ENCODE measurements at regions not wholly inside any gene's neighbourhood (a gene's known extent, or its start where the extent isn't known, plus 50 kb on each side); places are given as distances from the start of the nearest gene placed in this dataset.

- H3K4me3 ChIP-seq (ENCODE audit: low read depth, low read length) = no peak overlapping the region
- no peak for DNase-seq (ENCODE audit: low read depth)
- no peak for TF ChIP-seq CTCF (conservative IDR thresholded peaks at IDR 0.05; ENCODE audit: low read depth, low read length)
These were observed 100.5 kb downstream of the PSAT1 start for GRCh38 chr9:78397454-78397853.

- DNase-seq (ENCODE audit: low read depth) = no peak
- H3K4me3 ChIP-seq (ENCODE audit: low read depth, low read length) = no peak overlapping the region
- TF ChIP-seq CTCF (conservative IDR thresholded peaks at IDR 0.05; ENCODE audit: low read depth, low read length) = no peak
These were observed 102.2 kb downstream of the PSAT1 start for GRCh38 chr9:78399153-78399552.

- TF ChIP-seq CTCF (conservative IDR thresholded peaks at IDR 0.05; ENCODE audit: low read depth, low read length) = no peak
- no peak for DNase-seq (ENCODE audit: low read depth)
- no peak overlapping the region for H3K4me3 ChIP-seq (ENCODE audit: low read depth, low read length)
These were observed 103.6 kb downstream of the PSAT1 start for GRCh38 chr9:78400496-78400895.

- no peak for TF ChIP-seq CTCF (conservative IDR thresholded peaks at IDR 0.05; ENCODE audit: low read depth, low read length)
- H3K4me3 ChIP-seq (ENCODE audit: low read depth, low read length) = no peak overlapping the region
- DNase-seq (ENCODE audit: low read depth) = no peak
These were observed 108.5 kb downstream of the PSAT1 start for GRCh38 chr9:78405461-78405860.

GRCh38 chr9:78406146-78406545 lies 109.2 kb downstream of the PSAT1 start:
- no peak for DNase-seq (ENCODE audit: low read depth)
- no peak for TF ChIP-seq CTCF (conservative IDR thresholded peaks at IDR 0.05; ENCODE audit: low read depth, low read length)
- no peak overlapping the region for H3K4me3 ChIP-seq (ENCODE audit: low read depth, low read length)

- H3K4me3 ChIP-seq (ENCODE audit: low read depth, low read length) = no peak overlapping the region
- DNase-seq (ENCODE audit: low read depth) = no peak
- no peak for TF ChIP-seq CTCF (conservative IDR thresholded peaks at IDR 0.05; ENCODE audit: low read depth, low read length)
These were observed 110.0 kb downstream of the PSAT1 start for GRCh38 chr9:78406933-78407332.

GRCh38 chr9:78407636-78408312 lies 110.8 kb downstream of the PSAT1 start:
- no peak for DNase-seq (ENCODE audit: low read depth)
- TF ChIP-seq CTCF (conservative IDR thresholded peaks at IDR 0.05; ENCODE audit: low read depth, low read length) = no peak
- no peak overlapping the region for H3K4me3 ChIP-seq (ENCODE audit: low read depth, low read length)
